Erythroblast (primary cell): ENCODE measurements at regions not wholly inside any gene's neighbourhood (a gene's known extent, or its start where the extent isn't known, plus 50 kb on each side); places are given as distances from the start of the nearest gene placed in this dataset.

Source experiments
- GATA1 ChIP-seq: IDR thresholded peaks from 2 replicates; pipeline ENCODE4 v1.6.1; 2011; ENCODE audit warnings: low read depth, mild to moderate bottlenecking, control low read depth, low read length, moderate library complexity
- POLR2A ChIP-seq: IDR thresholded peaks from 2 replicates; pipeline ENCODE4 v1.6.1; 2011; ENCODE audit warnings: mild to moderate bottlenecking, low read length

DNA sequence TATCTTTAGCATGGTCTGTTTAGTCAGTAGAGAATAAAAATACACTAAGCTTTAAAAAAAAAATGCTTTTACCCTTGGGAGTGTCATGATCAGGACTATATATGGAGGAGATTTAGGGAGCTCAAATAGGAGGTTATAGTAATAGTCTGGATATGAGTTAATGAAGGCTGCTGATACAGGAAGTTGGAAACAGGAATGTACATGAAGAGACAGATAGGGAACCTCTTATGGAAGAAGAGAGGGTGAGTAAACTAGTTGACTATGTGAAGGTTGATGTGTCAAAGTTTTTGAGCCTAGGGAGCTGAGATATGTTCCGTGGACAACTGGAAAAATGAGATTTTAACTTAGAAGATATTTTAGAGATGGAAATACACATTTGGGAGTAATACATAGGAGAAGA is 472.0 kb upstream of the FZD8 start:
- no peak for TF ChIP-seq POLR2A
- no peak for TF ChIP-seq GATA1
